HUDEP-2 (cell line): ENCODE measurements at regions not wholly inside any gene's neighbourhood (a gene's known extent, or its start where the extent isn't known, plus 50 kb on each side); places are given as distances from the start of the nearest gene placed in this dataset.

Experiments used
- DNase-seq, 76 experiments: peaks; one replicate each; lab custom pipeline; 2025; ENCODE audit not compliant: unreplicated experiment in 76 of 76; lab: John Stamatoyannopoulos, UW

GRCh38 chr7:18198868-18199267 lies 171.2 kb upstream of the PRPS1L1 start:
- DNase-seq = no peak

GRCh38 chr7:18200266-18200665 lies 172.6 kb upstream of the PRPS1L1 start:
- no peak for DNase-seq

GRCh38 chr7:18200855-18201254 lies 173.2 kb upstream of the PRPS1L1 start:
- DNase-seq = no peak

GRCh38 chr7:18201350-18201749 lies 173.7 kb upstream of the PRPS1L1 start:
- DNase-seq = no peak

- no peak for DNase-seq
Measured at GRCh38 chr7:18202315-18203045, 174.8 kb upstream of the PRPS1L1 start.

- DNase-seq = no peak
Measured at GRCh38 chr7:18206331-18206730, 178.7 kb upstream of the PRPS1L1 start.

- no peak for DNase-seq
Measured at GRCh38 chr7:18208921-18209320, 181.3 kb upstream of the PRPS1L1 start.

GRCh38 chr7:18210377-18210776 lies 182.7 kb upstream of the PRPS1L1 start:
- no peak for DNase-seq

GRCh38 chr7:18210788-18211187 lies 183.1 kb upstream of the PRPS1L1 start:
- no peak for DNase-seq

GRCh38 chr7:18212308-18212707 lies 184.7 kb upstream of the PRPS1L1 start:
- no peak for DNase-seq

GRCh38 chr7:18212758-18213157 lies 185.1 kb upstream of the PRPS1L1 start:
- DNase-seq = no peak

GRCh38 chr7:18213652-18214051 lies 186.0 kb upstream of the PRPS1L1 start:
- no peak for DNase-seq

- no peak for DNase-seq
Measured at GRCh38 chr7:18216270-18216669, 188.6 kb upstream of the PRPS1L1 start.

GRCh38 chr7:18221377-18222293 lies 194.0 kb upstream of the PRPS1L1 start:
- no peak for DNase-seq

GRCh38 chr7:18222636-18223035 lies 195.0 kb upstream of the PRPS1L1 start:
- DNase-seq = no peak

GRCh38 chr7:18224138-18224537 lies 196.5 kb upstream of the PRPS1L1 start:
- no peak for DNase-seq

GRCh38 chr7:18225067-18225466 lies 197.4 kb upstream of the PRPS1L1 start:
- DNase-seq = no peak

GRCh38 chr7:18226598-18226997 lies 199.0 kb upstream of the PRPS1L1 start:
- no peak for DNase-seq

- no peak for DNase-seq
Measured at GRCh38 chr7:18228686-18229085, 201.0 kb upstream of the PRPS1L1 start.

- DNase-seq = no peak
Measured at GRCh38 chr7:18230271-18230670, 202.6 kb upstream of the PRPS1L1 start.

GRCh38 chr7:18231854-18232253 lies 204.2 kb upstream of the PRPS1L1 start:
- DNase-seq = no peak

GRCh38 chr7:18234519-18234918 lies 206.9 kb upstream of the PRPS1L1 start:
- no peak for DNase-seq
